ENCODE measurements at regions not wholly inside any gene's neighbourhood (a gene's known extent, or its start where the extent isn't known, plus 50 kb on each side); places are given as distances from the start of the nearest gene placed in this dataset.

DNA sequence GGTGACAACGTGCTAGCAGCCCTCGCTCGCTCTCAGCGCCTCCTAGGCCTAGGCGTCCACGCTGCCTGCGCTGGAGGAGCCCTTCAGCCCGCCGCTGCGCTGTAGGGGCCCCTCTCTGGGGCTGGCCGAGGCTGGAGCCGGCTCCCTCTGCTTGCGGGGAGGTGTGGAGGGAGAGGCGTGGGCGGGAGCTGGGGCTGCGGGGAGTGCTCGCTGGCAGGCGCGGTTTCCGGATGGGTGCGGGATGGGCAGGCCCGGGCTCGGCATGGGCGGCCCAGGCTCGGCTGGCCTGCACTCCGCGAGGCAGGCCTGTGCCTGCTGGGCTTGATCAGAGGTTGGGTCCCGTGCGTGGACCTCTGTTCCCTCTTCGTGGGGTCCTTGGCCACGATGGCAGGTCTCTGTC, 472.6 kb downstream of the PRR16 start:
- TF ChIP-seq, protein P1, sequence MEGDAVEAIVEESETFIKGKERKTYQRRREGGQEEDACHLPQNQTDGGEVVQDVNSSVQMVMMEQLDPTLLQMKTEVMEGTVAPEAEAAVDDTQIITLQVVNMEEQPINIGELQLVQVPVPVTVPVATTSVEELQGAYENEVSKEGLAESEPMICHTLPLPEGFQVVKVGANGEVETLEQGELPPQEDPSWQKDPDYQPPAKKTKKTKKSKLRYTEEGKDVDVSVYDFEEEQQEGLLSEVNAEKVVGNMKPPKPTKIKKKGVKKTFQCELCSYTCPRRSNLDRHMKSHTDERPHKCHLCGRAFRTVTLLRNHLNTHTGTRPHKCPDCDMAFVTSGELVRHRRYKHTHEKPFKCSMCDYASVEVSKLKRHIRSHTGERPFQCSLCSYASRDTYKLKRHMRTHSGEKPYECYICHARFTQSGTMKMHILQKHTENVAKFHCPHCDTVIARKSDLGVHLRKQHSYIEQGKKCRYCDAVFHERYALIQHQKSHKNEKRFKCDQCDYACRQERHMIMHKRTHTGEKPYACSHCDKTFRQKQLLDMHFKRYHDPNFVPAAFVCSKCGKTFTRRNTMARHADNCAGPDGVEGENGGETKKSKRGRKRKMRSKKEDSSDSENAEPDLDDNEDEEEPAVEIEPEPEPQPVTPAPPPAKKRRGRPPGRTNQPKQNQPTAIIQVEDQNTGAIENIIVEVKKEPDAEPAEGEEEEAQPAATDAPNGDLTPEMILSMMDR (IDR thresholded peaks at IDR 0.05) = no peak
- TF ChIP-seq POLR2AphosphoS5 (IDR thresholded peaks at IDR 0.05) = no peak

Measured in sigmoid colon (tissue), 4 donors.